Astrocyte (in vitro differentiated cells and primary cell): ENCODE measurements at regions not wholly inside any gene's neighbourhood (a gene's known extent, or its start where the extent isn't known, plus 50 kb on each side); places are given as distances from the start of the nearest gene placed in this dataset.

ENCODE experiments used
- DNase-seq: peaks from one replicate; pipeline ENCODE4 v3.0.0-alpha.2; 2010; ENCODE audit warnings: low read depth
- FAIRE-seq: peaks from 2 replicates; lab custom pipeline; 2011; peaks lifted over from hg19 to GRCh38; lab: Jason Lieb, UNC
- H2AFZ ChIP-seq: 2 replicates; pipeline ENCODE4 v1.6.0; 2012; ENCODE audit warnings: low read depth, low read length, inconsistent platforms
- H3K27ac ChIP-seq: 2 replicates; pipeline ENCODE4 v1.5.1; 2011; ENCODE audit warnings: low read depth, low read length, inconsistent platforms
- H3K27me3 ChIP-seq: 2 replicates; pipeline ENCODE4 v1.6.0; 2011; ENCODE audit warnings: low read length, inconsistent platforms; ENCODE audit not compliant: insufficient read depth
- H3K36me3 ChIP-seq: 2 replicates; pipeline ENCODE4 v1.5.1; 2011; ENCODE audit warnings: low read length, inconsistent platforms; ENCODE audit not compliant: insufficient read depth
- H3K4me1 ChIP-seq: 2 replicates; pipeline ENCODE4 v1.5.1; 2011; ENCODE audit warnings: low read length, inconsistent platforms; ENCODE audit not compliant: insufficient read depth
- H3K4me2 ChIP-seq: 2 replicates; pipeline ENCODE4 v1.6.0; 2012; ENCODE audit warnings: low read length, inconsistent platforms
- H3K4me3 ChIP-seq: 2 replicates; pipeline ENCODE4 v1.5.1; 2011; ENCODE audit warnings: low read depth, mild to moderate bottlenecking, low read length, inconsistent platforms; ENCODE audit not compliant: insufficient read depth
- H3K79me2 ChIP-seq: 2 replicates; pipeline ENCODE4 v1.6.0; 2012; ENCODE audit warnings: mild to moderate bottlenecking, low read length, inconsistent platforms; ENCODE audit not compliant: insufficient read depth
- H3K9ac ChIP-seq: 2 replicates; pipeline ENCODE4 v1.6.0; 2012; ENCODE audit warnings: mild to moderate bottlenecking, low read length, inconsistent platforms
- H3K9me3 ChIP-seq: 2 replicates; pipeline ENCODE4 v1.5.1; 2012; ENCODE audit warnings: low read depth, mild to moderate bottlenecking, low read length, inconsistent platforms; ENCODE audit not compliant: insufficient read depth
- H4K20me1 ChIP-seq: 2 replicates; pipeline ENCODE4 v1.6.0; 2012; ENCODE audit warnings: low read length, inconsistent platforms; ENCODE audit not compliant: insufficient read depth
- H3K27ac Mint-ChIP-seq: one replicate; pipeline ENCODE4 v1.8.0; 2021; ENCODE audit warnings: mild to moderate bottlenecking, mixed read lengths; ENCODE audit not compliant: unreplicated experiment
- H3K27me3 Mint-ChIP-seq: one replicate; pipeline ENCODE4 v1.8.0; 2021; ENCODE audit warnings: low read depth, mixed read lengths; ENCODE audit not compliant: unreplicated experiment
- H3K36me3 Mint-ChIP-seq: one replicate; pipeline ENCODE4 v1.8.0; 2021; ENCODE audit warnings: low read depth, mixed read lengths; ENCODE audit not compliant: unreplicated experiment
- H3K4me1 Mint-ChIP-seq: one replicate; pipeline ENCODE4 v1.8.0; 2021; ENCODE audit warnings: low read depth, mixed read lengths; ENCODE audit not compliant: unreplicated experiment
- H3K4me3 Mint-ChIP-seq: one replicate; pipeline ENCODE4 v1.8.0; 2021; ENCODE audit warnings: mild to moderate bottlenecking, moderate library complexity, mixed read lengths; ENCODE audit not compliant: unreplicated experiment
- H3K9me3 Mint-ChIP-seq: one replicate; pipeline ENCODE4 v1.8.0; 2021; ENCODE audit warnings: mild to moderate bottlenecking, mixed read lengths; ENCODE audit not compliant: unreplicated experiment
- CTCF ChIP-seq: IDR thresholded peaks from 2 replicates; pipeline ENCODE4 v1.5.1; 2011; ENCODE audit warnings: low read depth, mild to moderate bottlenecking, inconsistent platforms, low read length, moderate library complexity; ENCODE audit not compliant: insufficient read depth
- EZH2 ChIP-seq: IDR thresholded peaks from 2 replicates; pipeline ENCODE4 v1.6.1; 2012; ENCODE audit warnings: mild to moderate bottlenecking, low read length, inconsistent platforms; ENCODE audit not compliant: insufficient read depth

DNA sequence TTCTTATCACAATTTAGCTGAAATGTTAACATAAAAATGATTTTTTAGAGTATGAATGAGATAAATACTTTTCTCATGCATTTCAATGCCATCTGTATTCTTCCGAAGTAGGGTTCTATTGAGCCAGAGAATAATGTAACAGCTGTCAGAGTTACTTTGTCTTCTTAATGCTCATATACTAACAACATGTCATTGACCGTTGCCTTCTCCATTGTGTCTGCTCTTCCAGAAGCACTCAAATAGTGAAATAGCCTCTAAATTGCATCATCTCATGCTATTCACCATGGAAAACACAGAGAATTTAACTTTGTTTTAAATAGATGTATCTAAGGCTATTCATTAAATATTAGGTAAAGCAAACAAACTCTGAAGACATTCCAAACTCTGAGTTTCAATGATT lies 1875.9 kb upstream of the CDH9 start:
- TF ChIP-seq EZH2 (no peak), CTCF (no peak)
- no peak overlapping the region for H3K4me3 Mint-ChIP-seq
- no peaks in the 10 kb centered on the region for H3K4me1 Mint-ChIP-seq
- DNase-seq = no peak
- Histone ChIP-seq H3K4me2 (no peak overlapping the region), H4K20me1 (no peaks in the 10 kb centered on the region), H3K9me3 (no peaks in the 10 kb centered on the region), H3K27ac (no peak overlapping the region), H3K9ac (no peak overlapping the region), H3K4me1 (no peaks in the 10 kb centered on the region), H3K27me3 (no peaks in the 10 kb centered on the region), H2AFZ (no peak overlapping the region), H3K79me2 (no peaks in the 10 kb centered on the region), H3K4me3 (no peak overlapping the region), H3K36me3 (no peaks in the 10 kb centered on the region)
- no peak for FAIRE-seq
- no peak overlapping the region for H3K27ac Mint-ChIP-seq
- H3K9me3 Mint-ChIP-seq = no peaks in the 10 kb centered on the region
- no peaks in the 10 kb centered on the region for H3K27me3 Mint-ChIP-seq
- H3K36me3 Mint-ChIP-seq = no peaks in the 10 kb centered on the region

GRCh38 chr5:28903643-28904042 lies 1865.3 kb upstream of the CDH9 start:
- H3K4me3 Mint-ChIP-seq = no peak overlapping the region
- H4K20me1 ChIP-seq = no peaks in the 10 kb centered on the region
- H3K36me3 Mint-ChIP-seq = no peaks in the 10 kb centered on the region
- H3K4me1 ChIP-seq = no peaks in the 10 kb centered on the region
- no peaks in the 10 kb centered on the region for H3K27me3 ChIP-seq
- H3K9me3 ChIP-seq = no peaks in the 10 kb centered on the region
- TF ChIP-seq CTCF (no peak), EZH2 (no peak)
- no peaks in the 10 kb centered on the region for H3K79me2 ChIP-seq
- no peak overlapping the region for H3K4me2 ChIP-seq
- H3K27me3 Mint-ChIP-seq = no peaks in the 10 kb centered on the region
- no peaks in the 10 kb centered on the region for H3K36me3 ChIP-seq
- DNase-seq (no peak), FAIRE-seq (no peak)
- no peak overlapping the region for H3K9ac ChIP-seq
- H3K4me3 ChIP-seq = no peak overlapping the region
- no peak overlapping the region for H3K27ac ChIP-seq
- H3K4me1 Mint-ChIP-seq = no peaks in the 10 kb centered on the region
- no peaks in the 10 kb centered on the region for H3K9me3 Mint-ChIP-seq
- H2AFZ ChIP-seq = no peak overlapping the region
- H3K27ac Mint-ChIP-seq = no peak overlapping the region

DNA sequence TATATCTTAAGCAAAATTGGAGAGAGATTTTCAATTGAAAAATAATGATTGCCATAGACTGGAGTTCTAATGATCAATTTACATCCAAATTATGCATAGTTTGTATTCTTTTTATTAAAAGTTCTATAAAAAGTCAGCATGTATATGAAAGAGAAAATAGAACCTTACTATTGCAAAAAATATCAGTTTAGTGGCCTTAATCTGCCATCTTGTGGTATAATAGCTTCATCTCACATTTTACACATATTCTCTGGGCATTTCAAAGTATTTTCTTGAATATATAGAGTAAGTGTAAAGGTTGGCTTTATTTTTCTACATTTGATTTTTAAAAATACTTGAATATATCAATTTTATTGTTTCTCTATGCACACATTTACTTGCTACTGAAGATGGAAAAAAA lies 1858.6 kb upstream of the CDH9 start:
- no peaks in the 10 kb centered on the region for H3K36me3 ChIP-seq
- no peaks in the 10 kb centered on the region for H3K79me2 ChIP-seq
- H3K4me2 ChIP-seq = no peak overlapping the region
- H3K4me3 Mint-ChIP-seq = no peak overlapping the region
- no peak overlapping the region for H3K9ac ChIP-seq
- no peaks in the 10 kb centered on the region for H3K9me3 Mint-ChIP-seq
- H3K27me3 ChIP-seq = no peaks in the 10 kb centered on the region
- TF ChIP-seq CTCF (no peak), EZH2 (no peak)
- DNase-seq (no peak), FAIRE-seq (no peak)
- no peaks in the 10 kb centered on the region for H3K9me3 ChIP-seq
- no peaks in the 10 kb centered on the region for H3K27me3 Mint-ChIP-seq
- H3K27ac ChIP-seq = no peak overlapping the region
- no peak overlapping the region for H3K4me3 ChIP-seq
- no peak overlapping the region for H2AFZ ChIP-seq
- H4K20me1 ChIP-seq = no peaks in the 10 kb centered on the region
- no peak overlapping the region for H3K27ac Mint-ChIP-seq
- no peaks in the 10 kb centered on the region for H3K36me3 Mint-ChIP-seq
- no peaks in the 10 kb centered on the region for H3K4me1 ChIP-seq
- no peaks in the 10 kb centered on the region for H3K4me1 Mint-ChIP-seq
